OCI-LY3 (cell line): ENCODE measurements at regions not wholly inside any gene's neighbourhood (a gene's known extent, or its start where the extent isn't known, plus 50 kb on each side); places are given as distances from the start of the nearest gene placed in this dataset.

Source experiments
- CTCF ChIP-seq: fragments of 200-600, 300-600 bp; sonication (generic); IDR thresholded peaks from 2 replicates; pipeline ENCODE4 v1.5.1; 2014; ENCODE audit warnings: antibody characterized with exemption, low read length, low read depth
- EZH2phosphoT487 ChIP-seq: fragments of 200-600 bp; shearing (Covaris generic); IDR thresholded peaks from 2 replicates; pipeline ENCODE4 v1.6.1; 2018; ENCODE audit warnings: antibody characterized with exemption, mixed run types, low read depth

DNA sequence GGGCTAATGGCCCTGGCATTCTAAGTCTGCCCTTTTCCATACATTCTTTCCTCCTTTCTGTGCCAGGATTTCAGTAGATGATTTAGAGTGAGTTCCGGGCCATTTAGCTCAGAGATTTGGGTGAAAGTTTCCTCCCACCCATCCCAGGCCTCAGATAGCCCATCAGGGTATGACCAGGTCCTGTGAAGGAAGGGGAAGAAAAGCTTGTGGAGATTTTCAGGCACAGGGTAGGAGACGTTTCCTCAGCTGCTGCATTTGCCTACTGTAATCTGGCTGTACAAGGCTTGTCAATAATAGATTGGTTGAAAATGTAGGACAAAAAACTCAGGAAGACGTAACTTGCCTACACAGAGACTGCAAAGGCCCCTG lies 63.2 kb upstream of the BCL6 start:
- TF ChIP-seq CTCF, result no peak
- no peak for TF ChIP-seq EZH2phosphoT487
